GM12873 (cell line): ENCODE measurements at regions not wholly inside any gene's neighbourhood (a gene's known extent, or its start where the extent isn't known, plus 50 kb on each side); places are given as distances from the start of the nearest gene placed in this dataset.

Experiments
- TF ChIP-seq, protein P1 (sequence below): IDR thresholded peaks from 2 replicates; pipeline ENCODE4 v1.5.1; 2012; ENCODE audit warnings: low read depth, mild to moderate bottlenecking, moderate library complexity, low read length, control low read depth; ENCODE audit not compliant: insufficient read depth; ENCODE audit errors: missing control alignments

DNA sequence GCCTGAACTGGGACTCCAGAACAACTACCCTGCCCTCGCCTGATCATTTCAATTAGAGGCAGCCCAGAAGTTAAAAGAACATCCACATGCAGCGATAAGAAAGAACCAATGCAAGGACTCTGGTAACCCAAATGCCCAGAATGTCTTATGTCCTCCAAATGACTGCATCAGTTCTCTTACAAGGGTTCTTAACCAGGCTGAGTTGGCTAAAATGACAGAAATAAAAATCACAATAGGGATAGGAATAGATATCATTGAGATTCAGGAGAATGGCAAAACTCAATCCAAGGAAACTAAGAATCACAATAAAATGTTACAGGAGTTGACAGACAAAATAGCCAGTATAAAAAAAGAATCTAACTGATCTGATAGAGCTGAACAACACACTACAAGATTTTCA, 80.1 kb upstream of the PTGFR start:
- TF ChIP-seq, protein P1, sequence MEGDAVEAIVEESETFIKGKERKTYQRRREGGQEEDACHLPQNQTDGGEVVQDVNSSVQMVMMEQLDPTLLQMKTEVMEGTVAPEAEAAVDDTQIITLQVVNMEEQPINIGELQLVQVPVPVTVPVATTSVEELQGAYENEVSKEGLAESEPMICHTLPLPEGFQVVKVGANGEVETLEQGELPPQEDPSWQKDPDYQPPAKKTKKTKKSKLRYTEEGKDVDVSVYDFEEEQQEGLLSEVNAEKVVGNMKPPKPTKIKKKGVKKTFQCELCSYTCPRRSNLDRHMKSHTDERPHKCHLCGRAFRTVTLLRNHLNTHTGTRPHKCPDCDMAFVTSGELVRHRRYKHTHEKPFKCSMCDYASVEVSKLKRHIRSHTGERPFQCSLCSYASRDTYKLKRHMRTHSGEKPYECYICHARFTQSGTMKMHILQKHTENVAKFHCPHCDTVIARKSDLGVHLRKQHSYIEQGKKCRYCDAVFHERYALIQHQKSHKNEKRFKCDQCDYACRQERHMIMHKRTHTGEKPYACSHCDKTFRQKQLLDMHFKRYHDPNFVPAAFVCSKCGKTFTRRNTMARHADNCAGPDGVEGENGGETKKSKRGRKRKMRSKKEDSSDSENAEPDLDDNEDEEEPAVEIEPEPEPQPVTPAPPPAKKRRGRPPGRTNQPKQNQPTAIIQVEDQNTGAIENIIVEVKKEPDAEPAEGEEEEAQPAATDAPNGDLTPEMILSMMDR, result no peak

DNA sequence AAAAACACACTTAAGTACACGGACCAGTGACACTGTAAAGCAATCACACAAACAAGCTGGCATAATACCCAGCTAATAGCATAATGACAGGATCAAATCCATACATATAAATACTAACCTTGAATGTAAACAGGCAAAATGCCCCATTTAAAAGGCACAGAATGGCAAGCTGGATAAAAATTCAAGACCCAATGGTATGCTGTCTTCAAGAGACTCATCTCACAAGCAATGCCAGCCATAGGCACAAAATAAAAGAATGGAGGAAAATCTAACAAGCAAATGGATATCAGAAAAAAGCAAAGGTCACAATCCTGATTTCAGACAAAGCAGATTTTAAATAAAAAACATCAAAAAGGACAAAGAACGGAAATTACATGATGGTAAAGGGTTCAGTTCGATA, 79.1 kb upstream of the PTGFR start:
- TF ChIP-seq, protein P1, result no peak

DNA sequence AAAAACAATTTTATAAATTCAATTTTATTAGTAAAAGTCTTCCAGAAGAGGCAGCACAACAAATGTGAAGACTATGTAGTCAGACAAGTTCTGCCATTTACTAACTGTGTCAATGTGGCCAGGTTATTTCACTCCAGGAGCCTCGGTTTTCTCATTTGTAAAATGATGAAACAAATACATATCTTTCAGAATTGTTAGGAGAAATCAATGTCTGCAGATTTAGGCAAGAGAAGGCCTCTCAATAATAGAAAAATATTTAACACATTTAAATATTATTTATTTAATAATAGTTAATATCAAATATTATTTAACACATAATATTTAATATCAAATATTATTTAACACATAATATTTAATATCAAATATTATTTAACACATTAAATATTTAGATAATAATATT, 75.6 kb upstream of the PTGFR start:
- TF ChIP-seq, protein P1, result no peak

DNA sequence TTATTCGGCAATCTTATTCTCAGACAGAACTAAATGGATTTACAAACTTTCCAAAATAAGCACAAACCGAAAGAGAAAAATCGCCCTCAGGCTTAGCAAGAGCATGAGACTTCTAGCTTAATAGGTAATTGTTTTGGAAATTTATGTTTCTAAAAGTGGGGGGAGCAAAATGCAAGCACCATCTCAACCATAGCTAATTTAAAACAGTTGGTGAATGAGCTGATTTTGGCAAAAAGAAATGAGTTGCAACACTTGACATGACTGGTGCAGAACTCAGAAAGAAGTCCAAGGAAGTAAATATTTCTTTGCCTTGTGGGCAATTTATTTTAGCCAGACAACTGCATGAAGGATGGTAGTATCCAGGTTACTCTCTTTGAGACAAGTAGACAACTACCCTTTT, 71.5 kb upstream of the PTGFR start:
- TF ChIP-seq, protein P1, result no peak

DNA sequence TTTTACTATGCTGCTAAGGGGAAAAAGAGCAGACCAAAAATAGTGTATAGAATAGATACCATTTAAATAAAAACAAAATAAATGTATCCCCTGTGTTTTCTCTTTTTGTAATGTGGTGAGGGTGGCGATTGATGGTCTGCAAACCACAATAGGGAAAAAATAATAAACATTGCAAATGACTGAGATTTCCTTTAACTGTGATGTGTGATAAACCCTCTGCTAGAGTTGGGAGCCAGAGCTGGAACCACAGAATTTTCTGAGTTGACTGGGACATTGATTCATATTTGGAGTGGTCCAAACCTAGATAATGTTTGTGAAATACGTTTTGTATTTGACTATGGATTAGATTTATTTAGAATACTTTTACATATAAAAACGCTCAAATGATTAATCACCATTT, 70.6 kb upstream of the PTGFR start:
- TF ChIP-seq, protein P1, result no peak

DNA sequence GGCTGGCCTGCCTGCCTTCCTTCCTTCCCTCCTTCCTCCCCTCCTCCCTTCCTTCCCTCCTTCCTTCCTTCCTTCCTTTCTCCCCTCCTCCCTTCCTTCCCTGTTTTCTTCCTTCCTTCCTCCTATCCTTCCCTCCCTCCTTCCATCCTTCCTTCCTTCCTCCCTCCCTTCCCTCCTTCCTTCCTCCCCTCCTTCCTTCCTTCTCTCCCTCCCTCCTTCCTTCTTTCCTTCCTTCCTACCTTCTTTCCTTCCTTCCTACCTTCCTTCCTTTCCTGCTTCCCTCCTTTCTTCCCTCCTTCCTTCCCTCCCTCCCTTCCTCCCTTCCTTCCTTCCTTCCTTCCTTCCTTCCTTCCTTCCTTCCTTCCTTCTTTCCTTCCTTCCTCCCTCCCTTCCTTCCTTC, 70.1 kb upstream of the PTGFR start:
- TF ChIP-seq, protein P1, result no peak

DNA sequence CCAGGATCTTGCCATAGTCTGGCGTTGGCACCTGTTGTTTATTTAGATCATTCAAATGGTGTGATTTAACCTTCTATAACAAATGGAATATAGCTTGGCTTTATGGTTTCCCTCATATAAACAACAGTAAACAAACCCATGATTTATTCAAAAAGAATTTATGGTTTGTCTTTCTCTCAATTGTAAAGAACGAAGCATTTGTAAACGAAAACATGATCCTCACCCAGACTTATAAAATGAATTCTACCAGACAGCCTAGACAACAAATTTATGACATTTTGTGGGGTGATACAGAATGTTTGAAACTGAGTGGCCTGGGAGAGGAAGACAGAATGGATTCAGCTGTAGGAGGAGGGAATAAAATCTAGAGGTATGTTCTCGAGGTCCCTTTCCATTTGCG, 66.1 kb upstream of the PTGFR start:
- TF ChIP-seq, protein P1, result no peak

DNA sequence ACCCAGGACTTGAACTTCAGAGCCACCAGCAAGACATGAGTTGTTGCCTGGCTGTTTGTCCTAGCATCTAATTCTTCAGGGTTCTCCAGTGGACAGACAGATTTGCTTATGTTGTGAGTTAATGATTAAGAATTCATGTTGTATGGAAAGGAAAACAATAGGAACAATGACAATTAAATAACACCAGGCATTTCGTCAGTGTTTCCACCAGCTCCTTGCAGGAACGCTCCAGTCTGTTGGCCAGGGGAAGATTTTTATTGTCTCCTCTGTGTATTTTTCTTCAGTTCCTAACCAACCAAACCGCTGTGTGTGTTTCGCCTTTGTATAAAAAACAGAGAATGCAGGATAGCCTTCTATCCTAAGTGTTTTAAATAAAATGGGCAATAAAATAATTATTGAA, 64.4 kb upstream of the PTGFR start:
- TF ChIP-seq, protein P1, result no peak
